ENCODE measurements at regions not wholly inside any gene's neighbourhood (a gene's known extent, or its start where the extent isn't known, plus 50 kb on each side); places are given as distances from the start of the nearest gene placed in this dataset.

GRCh38 chr6:23316931-23317330, 747.6 kb downstream of the HDGFL1 start:
- H3K9me3 ChIP-seq (ENCODE audit: control insufficient read depth, insufficient read depth, low read depth, low read length): no peaks in the 10 kb centered on the region
- TF ChIP-seq ZNF37A (tag by site-specific recombination; IDR thresholded peaks at IDR 0.05): no peak
- TF ChIP-seq ZNF514 (tag by site-specific recombination; IDR thresholded peaks at IDR 0.05): no peak
- no peak for TF ChIP-seq ZNF26 (tag by site-specific recombination; IDR thresholded peaks at IDR 0.05)
- no peak for TF ChIP-seq ZBTB48 (tag by site-specific recombination; IDR thresholded peaks at IDR 0.05)
- no peak for TF ChIP-seq ZNF239 (tag by site-specific recombination; IDR thresholded peaks at IDR 0.05)
- no peak for TF ChIP-seq KLF10 (tag by site-specific recombination; IDR thresholded peaks at IDR 0.05)
- no peak for TF ChIP-seq ZNF416 (tag by site-specific recombination; IDR thresholded peaks at IDR 0.05)
- no peak for TF ChIP-seq ZNF518A (tag by site-specific recombination; conservative IDR thresholded peaks at IDR 0.05; ENCODE audit: low read depth)
- no peak for TF ChIP-seq ZNF837 (tag by site-specific recombination; IDR thresholded peaks at IDR 0.05)
- TF ChIP-seq ZNF529 (tag by site-specific recombination; IDR thresholded peaks at IDR 0.05; ENCODE audit: insufficient replicate concordance): no peak
- TF ChIP-seq ZNF169 (tag by site-specific recombination; IDR thresholded peaks at IDR 0.05): no peak
- TF ChIP-seq ZFHX2 (tag by site-specific recombination; conservative IDR thresholded peaks at IDR 0.05): no peak
- no peak for TF ChIP-seq KLF7 (tag by site-specific recombination; IDR thresholded peaks at IDR 0.05; ENCODE audit: borderline replicate concordance)
- no peaks in the 10 kb centered on the region for H3K4me1 ChIP-seq (ENCODE audit: control insufficient read depth, insufficient read depth, low read length)
- CTCF ChIA-PET: interaction anchor here (0.6 kb wide), 1 partner anchor 273 kb away, joined by 4 read pairs; no protein-coding TSS in a partner anchor
- no peaks in the 10 kb centered on the region for H3K36me3 ChIP-seq (ENCODE audit: control insufficient read depth in 2 of 2, insufficient read depth in 1 of 2, low read length in 2 of 2)
- POLR2A ChIA-PET: no interaction called here
- H3K4me3 ChIP-seq (ENCODE audit: low read depth, low read length): no peak overlapping the region
- no peak overlapping the region for H3K27ac ChIP-seq (ENCODE audit: extremely low read depth, low read depth, low read length)

- POLR2A ChIA-PET: no interaction called here
- CTCF ChIA-PET: interaction anchor here (0.8 to 1.3 kb wide), 2 partner anchors 12 to 21 kb away, joined by 3 read pairs; no protein-coding TSS in a partner anchor
- H3K4me3 ChIP-seq (ENCODE audit: low read depth, low read length): no peak overlapping the region
- H3K4me1 ChIP-seq (ENCODE audit: control insufficient read depth, insufficient read depth, low read length): no peaks in the 10 kb centered on the region
- H3K9me3 ChIP-seq (ENCODE audit: control insufficient read depth, insufficient read depth, low read depth, low read length): no peaks in the 10 kb centered on the region
- no peaks in the 10 kb centered on the region for H3K36me3 ChIP-seq (ENCODE audit: control insufficient read depth in 2 of 2, insufficient read depth in 1 of 2, low read length in 2 of 2)
- no peak for TF ChIP-seq ZNF692 (tag by site-specific recombination; IDR thresholded peaks at IDR 0.05)
- no peak for TF ChIP-seq INSM2 (tag by site-specific recombination; IDR thresholded peaks at IDR 0.05)
- no peak for TF ChIP-seq ZNF184 (tag by site-specific recombination; IDR thresholded peaks at IDR 0.05)
- TF ChIP-seq ZNF169 (tag by site-specific recombination; IDR thresholded peaks at IDR 0.05): no peak
- no peak for TF ChIP-seq ZNF768 (tag by site-specific recombination; IDR thresholded peaks at IDR 0.05)
- no peak for TF ChIP-seq PRDM1 (tag by site-specific recombination; IDR thresholded peaks at IDR 0.05)
- TF ChIP-seq ZNF623 (tag by site-specific recombination; IDR thresholded peaks at IDR 0.05): no peak
- no peak overlapping the region for H3K27ac ChIP-seq (ENCODE audit: extremely low read depth, low read depth, low read length)
Observed at GRCh38 chr6:23319582-23319981, 750.2 kb downstream of the HDGFL1 start.
